ENCODE measurements at regions not wholly inside any gene's neighbourhood (a gene's known extent, or its start where the extent isn't known, plus 50 kb on each side); places are given as distances from the start of the nearest gene placed in this dataset.

- DNase-seq (ENCODE audit: low read depth): no peak
These were observed 63.0 kb upstream of the ZNF536 start for GRCh38 chr19:30309176-30309575.

GRCh38 chr19:30309905-30310601, 62.1 kb upstream of the ZNF536 start:
- no peak for DNase-seq (ENCODE audit: low read depth)

GRCh38 chr19:30310602-30311263, 61.5 kb upstream of the ZNF536 start:
- no peak for DNase-seq (ENCODE audit: low read depth)

GRCh38 chr19:30311911-30312310, 60.3 kb upstream of the ZNF536 start:
- no peak for DNase-seq (ENCODE audit: low read depth)

GRCh38 chr19:30312582-30313352, 59.4 kb upstream of the ZNF536 start:
- no peak for DNase-seq (ENCODE audit: low read depth)

- no peak for DNase-seq (ENCODE audit: low read depth)
These were observed 58.8 kb upstream of the ZNF536 start for GRCh38 chr19:30313353-30313750.

GRCh38 chr19:30314056-30314804, 58.0 kb upstream of the ZNF536 start:
- no peak for DNase-seq (ENCODE audit: low read depth)

- no peak for DNase-seq (ENCODE audit: low read depth)
These were observed 57.4 kb upstream of the ZNF536 start for GRCh38 chr19:30314805-30315155.

GRCh38 chr19:30315159-30315558, 57.0 kb upstream of the ZNF536 start:
- DNase-seq (ENCODE audit: low read depth): no peak

GRCh38 chr19:30316000-30316491, 56.1 kb upstream of the ZNF536 start:
- no peak for DNase-seq (ENCODE audit: low read depth)

- DNase-seq (ENCODE audit: low read depth): no peak
These were observed 55.6 kb upstream of the ZNF536 start for GRCh38 chr19:30316560-30317106.

- DNase-seq (ENCODE audit: low read depth): no peak
These were observed 54.8 kb upstream of the ZNF536 start for GRCh38 chr19:30317403-30317802.

GRCh38 chr19:30318261-30318660, 53.9 kb upstream of the ZNF536 start:
- no peak for DNase-seq (ENCODE audit: low read depth)

- no peak for DNase-seq (ENCODE audit: low read depth)
These were observed 53.2 kb upstream of the ZNF536 start for GRCh38 chr19:30318936-30319335.

GRCh38 chr19:30319411-30319810, 52.8 kb upstream of the ZNF536 start:
- no peak for DNase-seq (ENCODE audit: low read depth)

- no peak for DNase-seq (ENCODE audit: low read depth)
These were observed 52.3 kb upstream of the ZNF536 start for GRCh38 chr19:30319876-30320275.

- no peak for DNase-seq (ENCODE audit: low read depth)
These were observed 51.7 kb upstream of the ZNF536 start for GRCh38 chr19:30320466-30320865.

- DNase-seq (ENCODE audit: low read depth): no peak
These were observed 51.3 kb upstream of the ZNF536 start for GRCh38 chr19:30320916-30321315.

All from T follicular helper cell (primary cell).